ENCODE measurements at regions not wholly inside any gene's neighbourhood (a gene's known extent, or its start where the extent isn't known, plus 50 kb on each side); places are given as distances from the start of the nearest gene placed in this dataset.

- no peak for TF ChIP-seq GATA2 (CRISPR knock-in tag; IDR thresholded peaks at IDR 0.05)
- TF ChIP-seq RXRA (IDR thresholded peaks at IDR 0.05; ENCODE audit: borderline replicate concordance, low read depth) = no peak
- no peak for TF ChIP-seq MAX (IDR thresholded peaks at IDR 0.05; ENCODE audit: low read depth)
- Histone ChIP-seq H3K36me3 (replicated peaks in 1 of 2; ENCODE audit: control insufficient read depth in 1 of 2, insufficient read depth in 2 of 2, low read length in 1 of 2) (no peaks in the 10 kb centered on the region), H3K4me2 (no peak overlapping the region), H3K27me3 (ENCODE audit: insufficient read depth) (no peaks in the 10 kb centered on the region), H3K9ac (no peak overlapping the region), H3K79me2 (ENCODE audit: insufficient read depth) (no peaks in the 10 kb centered on the region), H3K4me3 (ENCODE audit: low read depth in 2 of 2, low read length in 1 of 2) (no peak overlapping the region), H3F3A (replicated peaks; ENCODE audit: insufficient read depth) (peaks cover 16% of the 10 kb centered on the region), H4K20me1 (ENCODE audit: insufficient read depth) (no peaks in the 10 kb centered on the region), H3K4me1 (ENCODE audit: control insufficient read depth in 1 of 2, insufficient read depth in 2 of 2, low read depth in 1 of 2, low read length in 1 of 2) (peaks cover 0 to 8% of the 10 kb centered on the region in 2 experiments; a peak in 2 of 4 replicates), H3K27ac (ENCODE audit: low read depth in 2 of 2, low read length in 1 of 2) (no peak overlapping the region), H3K9me3 (no peaks in the 10 kb centered on the region), H3K9me2 (no peaks in the 10 kb centered on the region), H2AFZ (ENCODE audit: low read depth) (no peak overlapping the region)
- DNase-seq = no peak
- WGBS (ENCODE audit: low lambda C conversion rate) = 89% methylated on average over 2 of the region's 2 CpGs
- CTCF ChIA-PET = no interaction called here
- POLR2A ChIA-PET = no interaction called here
Measured at GRCh38 chr2:195538937-195539336, 118.1 kb upstream of the SLC39A10 start.

GRCh38 chr2:195537811-195538210, 119.2 kb upstream of the SLC39A10 start:
- Histone ChIP-seq H3K4me1 (ENCODE audit: control insufficient read depth in 1 of 2, insufficient read depth in 2 of 2, low read depth in 1 of 2, low read length in 1 of 2) (peaks cover 0 to 20% of the 10 kb centered on the region in 2 experiments), H2AFZ (ENCODE audit: low read depth) (no peak overlapping the region), H3K9me2 (no peaks in the 10 kb centered on the region), H3K9me3 (no peaks in the 10 kb centered on the region), H3K9ac (no peak overlapping the region), H4K20me1 (ENCODE audit: insufficient read depth) (no peaks in the 10 kb centered on the region), H3K4me2 (no peak overlapping the region), H3K79me2 (ENCODE audit: insufficient read depth) (no peaks in the 10 kb centered on the region), H3K27me3 (ENCODE audit: insufficient read depth) (no peaks in the 10 kb centered on the region), H3K36me3 (replicated peaks in 1 of 2; ENCODE audit: control insufficient read depth in 1 of 2, insufficient read depth in 2 of 2, low read length in 1 of 2) (no peaks in the 10 kb centered on the region), H3K4me3 (ENCODE audit: low read depth in 2 of 2, low read length in 1 of 2) (no peak overlapping the region), H3F3A (replicated peaks; ENCODE audit: insufficient read depth) (peaks cover 27% of the 10 kb centered on the region), H3K27ac (ENCODE audit: low read depth in 2 of 2, low read length in 1 of 2) (no peak overlapping the region)
- TF ChIP-seq EP300 (IDR thresholded peaks at IDR 0.05; ENCODE audit: borderline replicate concordance in 1 of 2, low read depth in 1 of 2, low read length in 1 of 2) (no peak), SIN3A (IDR thresholded peaks at IDR 0.05; ENCODE audit: borderline replicate concordance, low read depth, low read length) (no peak), USF2 (IDR thresholded peaks at IDR 0.05; ENCODE audit: borderline replicate concordance, low read depth, low read length) (no peak), CHD2 (IDR thresholded peaks at IDR 0.05; ENCODE audit: low read length, partially characterized antibody) (no peak), ELF1 (IDR thresholded peaks at IDR 0.05) (no peak), JUND (IDR thresholded peaks at IDR 0.05) (no peak), MEF2A (IDR thresholded peaks at IDR 0.05; ENCODE audit: borderline replicate concordance, low read depth) (no peak), RCOR1 (IDR thresholded peaks at IDR 0.05; ENCODE audit: low read length) (no peak)
- DNase-seq = no peak
- ChIA-PET POLR2A (no interaction called here), CTCF (no interaction called here)
- 97% methylated on average over 3 of the region's 3 CpGs for WGBS (ENCODE audit: low lambda C conversion rate)

GRCh38 chr2:195536906-195537305, 120.1 kb upstream of the SLC39A10 start:
- no peak overlapping the region for H3K9ac ChIP-seq
- no peak for TF ChIP-seq SIN3A (IDR thresholded peaks at IDR 0.05; ENCODE audit: borderline replicate concordance, low read depth, low read length)
- TF ChIP-seq TAF1 (IDR thresholded peaks at IDR 0.05; ENCODE audit: borderline replicate concordance, low read depth, low read length) = no peak
- no peak for TF ChIP-seq MAX (IDR thresholded peaks at IDR 0.05; ENCODE audit: low read depth)
- TF ChIP-seq FOXM1 (IDR thresholded peaks at IDR 0.05; ENCODE audit: low read depth) = no peak
- no peak for TF ChIP-seq ZBTB33 (IDR thresholded peaks at IDR 0.05; ENCODE audit: borderline replicate concordance, low read depth)
- no peak overlapping the region for H3K4me2 ChIP-seq
- CTCF ChIA-PET = interaction anchor here (0.7 kb wide), 1 partner anchor 47 kb away, joined by 3 read pairs; no protein-coding TSS in a partner anchor
- WGBS (ENCODE audit: low lambda C conversion rate) = 97% methylated on average over 2 of the region's 2 CpGs
- H3F3A ChIP-seq (replicated peaks; ENCODE audit: insufficient read depth) = peaks cover 28% of the 10 kb centered on the region
- H3K79me2 ChIP-seq (ENCODE audit: insufficient read depth) = no peaks in the 10 kb centered on the region
- POLR2A ChIA-PET = no interaction called here
- no peaks in the 10 kb centered on the region for H3K36me3 ChIP-seq (replicated peaks in 1 of 2; ENCODE audit: control insufficient read depth in 1 of 2, insufficient read depth in 2 of 2, low read length in 1 of 2)
- H3K4me1 ChIP-seq (ENCODE audit: control insufficient read depth in 1 of 2, insufficient read depth in 2 of 2, low read depth in 1 of 2, low read length in 1 of 2) = peaks cover 0 to 24% of the 10 kb centered on the region in 2 experiments
- no peaks in the 10 kb centered on the region for H3K9me3 ChIP-seq
- H3K9me2 ChIP-seq = no peaks in the 10 kb centered on the region
- H3K27ac ChIP-seq (ENCODE audit: low read depth in 2 of 2, low read length in 1 of 2) = no peak overlapping the region
- H3K4me3 ChIP-seq (ENCODE audit: low read depth in 2 of 2, low read length in 1 of 2) = no peak overlapping the region
- H3K27me3 ChIP-seq (ENCODE audit: insufficient read depth) = no peaks in the 10 kb centered on the region
- H4K20me1 ChIP-seq (ENCODE audit: insufficient read depth) = no peaks in the 10 kb centered on the region
- no peak for DNase-seq
- no peak overlapping the region for H2AFZ ChIP-seq (ENCODE audit: low read depth)
